Fibroblast of skin of right quadriceps (primary cell): ENCODE measurements at regions not wholly inside any gene's neighbourhood (a gene's known extent, or its start where the extent isn't known, plus 50 kb on each side); places are given as distances from the start of the nearest gene placed in this dataset.
"Not testable (repeated sequence)": the region's sequence is repeated elsewhere in the genome, so short reads cannot be mapped to it uniquely, and the experiment has no call there.

Source experiments
- DNase-seq: peaks from one replicate; pipeline ENCODE4 v3.0.0-alpha.2; 2013

DNA sequence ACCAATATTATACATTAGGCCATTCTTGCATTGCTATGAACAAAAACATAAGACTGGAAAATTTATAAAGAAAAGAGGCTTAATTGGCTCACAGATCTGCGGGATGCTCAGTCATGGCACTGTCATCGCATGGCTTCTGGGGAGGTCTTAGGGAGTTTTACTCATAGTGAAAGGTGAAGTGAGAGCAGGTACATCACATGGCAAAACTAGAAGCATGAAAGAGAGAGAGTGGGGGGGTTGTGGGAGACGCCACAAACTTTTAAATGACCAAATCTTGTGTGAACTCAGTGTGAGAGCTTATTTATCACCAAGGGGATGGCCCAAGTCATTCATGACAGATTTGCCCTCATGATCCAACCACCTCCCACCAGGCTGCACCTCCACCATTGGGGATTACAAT, 398.3 kb upstream of the EDIL3 start:
- no peak for DNase-seq

DNA sequence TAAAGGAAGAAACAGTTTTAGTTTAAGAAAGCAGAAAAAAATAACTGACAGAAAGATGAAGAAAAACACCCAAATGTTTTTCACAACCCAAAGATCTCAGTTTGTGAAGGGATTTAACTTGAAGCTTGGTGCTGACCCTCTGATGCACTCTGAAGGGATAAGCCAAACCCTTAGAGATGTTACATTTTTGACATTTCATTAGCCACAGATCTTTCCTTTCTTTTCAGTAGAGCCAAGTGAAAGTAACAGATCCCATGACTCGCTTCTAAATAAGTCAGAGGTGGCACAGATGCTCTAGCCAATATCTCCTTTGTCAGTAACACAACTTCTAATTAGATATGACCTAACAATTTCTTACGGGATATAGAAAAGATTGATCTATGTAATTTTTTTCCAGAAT, 394.5 kb upstream of the EDIL3 start:
- DNase-seq, result peak; percentile 28

DNA sequence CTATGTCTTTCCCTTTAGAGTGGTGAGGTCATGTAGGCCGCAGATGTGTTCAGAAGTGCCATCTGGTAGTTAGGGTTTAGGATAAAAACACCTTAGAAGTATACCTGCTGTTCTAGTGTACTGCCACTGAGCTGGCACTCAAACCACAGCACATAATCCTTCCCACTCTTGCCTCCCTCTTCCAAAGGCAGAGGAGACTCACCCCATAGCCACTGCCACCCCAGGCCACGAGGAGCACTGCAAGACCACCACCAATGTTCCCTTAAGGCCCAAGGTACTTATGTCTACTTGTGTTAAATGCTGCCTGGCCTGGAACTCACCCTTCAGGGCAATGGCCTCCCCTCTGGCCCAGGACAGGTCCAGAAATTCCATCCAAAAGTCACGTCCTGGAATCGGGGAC, 379.5 kb upstream of the EDIL3 start:
- no peak for DNase-seq

DNA sequence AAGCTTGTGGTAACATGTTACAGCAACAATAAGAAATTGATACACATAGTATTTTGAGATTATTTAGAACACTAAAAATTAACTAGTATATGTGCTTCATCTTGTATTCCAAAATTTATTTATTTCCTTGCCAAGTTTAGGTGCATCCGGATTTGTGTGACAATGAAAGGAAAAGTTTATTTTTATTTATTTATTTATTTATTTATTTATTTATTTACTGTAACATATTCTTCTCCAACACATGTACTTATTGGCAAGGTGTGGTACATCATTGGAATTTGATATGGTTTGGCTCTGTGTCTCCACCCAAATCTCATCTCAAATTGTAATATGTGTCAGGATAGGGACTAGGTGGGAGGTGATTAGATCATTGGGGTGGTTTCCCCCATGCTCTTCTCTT, 373.3 kb upstream of the EDIL3 start:
- DNase-seq, result no peak

DNA sequence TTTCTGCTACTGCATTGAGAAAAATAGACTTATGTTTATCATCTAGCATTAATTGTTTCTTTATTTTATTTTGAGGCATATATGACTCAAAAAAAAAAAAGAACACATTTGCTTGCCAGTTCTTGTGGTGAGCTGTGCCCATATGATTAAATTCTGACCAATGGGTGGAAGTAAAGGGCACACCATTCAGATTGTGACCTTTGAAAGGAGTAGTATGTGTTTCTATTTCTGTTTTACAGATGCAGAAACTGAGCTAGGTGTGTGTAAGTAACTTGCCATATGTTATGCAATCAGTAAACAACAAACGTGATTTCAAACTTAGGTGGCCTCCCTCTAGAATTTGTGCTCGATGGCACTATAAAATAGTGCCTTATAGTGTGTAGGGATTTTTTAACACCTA, 368.1 kb upstream of the EDIL3 start:
- DNase-seq, result no peak

DNA sequence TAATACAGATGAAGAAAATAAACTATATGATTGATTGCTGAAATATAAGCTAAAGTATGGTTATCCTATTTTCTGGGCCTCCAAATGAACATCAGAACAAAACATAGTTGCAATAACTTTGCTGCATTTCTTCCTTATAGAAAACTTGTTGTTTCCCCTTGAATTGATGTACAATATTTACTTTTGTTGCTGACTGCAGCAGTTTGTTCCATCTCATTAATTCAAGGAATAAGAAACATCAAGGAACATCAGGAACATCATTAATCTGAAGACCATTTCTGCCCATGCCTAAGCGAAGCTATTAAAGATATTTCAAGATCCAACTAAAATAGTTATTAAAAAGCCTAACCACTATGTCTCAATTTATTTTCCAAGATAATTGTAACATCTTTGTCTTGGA, 363.6 kb upstream of the EDIL3 start:
- no peak for DNase-seq

DNA sequence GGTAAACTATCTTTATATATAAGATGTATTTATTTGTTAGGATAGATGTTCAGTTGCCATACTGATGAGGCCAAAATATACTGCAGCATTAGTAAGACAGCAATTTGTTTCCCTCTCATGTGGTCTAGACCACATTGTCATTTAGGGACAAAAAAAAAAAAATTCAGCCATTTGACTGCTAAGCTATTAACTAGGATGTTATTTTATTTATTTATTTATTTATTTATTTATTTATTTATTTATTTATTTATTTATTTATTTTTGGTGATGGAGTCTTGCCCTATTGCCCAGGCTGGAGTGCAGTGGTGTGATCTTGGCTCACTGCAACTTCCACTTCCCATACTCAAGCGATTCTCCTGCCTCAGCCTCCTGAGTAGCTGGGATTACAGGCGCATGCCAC, 361.6 kb upstream of the EDIL3 start:
- DNase-seq, result not testable (repeated sequence)

DNA sequence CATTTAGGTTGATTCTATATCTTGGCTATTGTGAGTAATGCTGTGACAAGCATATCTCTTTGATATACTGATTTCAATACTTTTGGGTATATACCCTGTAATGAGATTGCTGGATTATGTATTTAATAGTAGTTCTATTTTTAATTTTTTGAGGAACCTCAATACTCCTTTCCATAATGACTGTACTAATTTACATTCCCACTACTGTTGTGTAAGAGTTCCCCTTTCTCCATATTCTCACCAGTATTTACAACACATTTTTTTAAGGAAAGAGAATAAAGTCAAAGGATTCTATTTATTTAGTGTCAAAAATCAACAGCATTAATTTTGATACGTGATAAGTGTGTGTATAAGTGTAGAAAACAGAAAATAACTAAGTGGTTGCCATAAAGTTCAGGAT, 356.4 kb upstream of the EDIL3 start:
- no peak for DNase-seq

DNA sequence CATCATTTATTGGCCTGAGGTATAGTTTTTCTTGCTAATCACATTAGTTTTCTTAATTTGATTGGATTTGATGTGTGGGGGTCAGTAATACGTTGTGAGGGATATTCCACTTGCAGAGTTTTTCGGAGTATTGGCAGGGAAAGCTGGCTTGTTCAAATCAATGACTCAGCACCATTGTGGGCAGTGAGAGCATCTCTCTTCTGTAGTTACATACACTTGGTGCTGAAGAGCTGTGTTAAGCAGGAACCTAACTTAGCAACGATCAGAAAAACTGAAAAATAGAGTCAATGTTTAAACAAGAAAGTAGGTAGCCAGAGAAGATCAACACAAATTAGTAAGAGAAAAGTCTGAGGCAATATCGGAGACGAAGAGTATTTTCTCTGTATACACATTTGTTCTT, 344.6 kb upstream of the EDIL3 start:
- DNase-seq, result peak; percentile 18

DNA sequence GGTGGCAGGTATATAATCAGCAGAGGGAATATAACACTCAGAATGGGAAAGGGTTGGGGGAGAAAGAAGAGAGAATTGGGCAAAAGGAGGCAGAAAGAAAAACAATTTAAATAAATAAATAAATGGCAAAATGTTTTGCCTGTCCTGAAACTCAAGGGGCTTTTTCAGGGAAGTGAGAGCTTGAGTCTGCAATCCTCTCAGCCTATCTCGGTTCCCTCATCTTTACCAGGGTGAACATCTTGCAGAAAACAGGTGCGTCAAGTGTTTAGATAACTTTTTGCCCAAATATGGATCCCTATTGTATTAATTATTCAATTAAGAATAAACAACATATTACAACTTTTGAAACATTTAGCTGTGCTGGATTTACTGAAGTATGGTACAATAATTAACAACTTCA, 343.0 kb upstream of the EDIL3 start:
- no peak for DNase-seq

DNA sequence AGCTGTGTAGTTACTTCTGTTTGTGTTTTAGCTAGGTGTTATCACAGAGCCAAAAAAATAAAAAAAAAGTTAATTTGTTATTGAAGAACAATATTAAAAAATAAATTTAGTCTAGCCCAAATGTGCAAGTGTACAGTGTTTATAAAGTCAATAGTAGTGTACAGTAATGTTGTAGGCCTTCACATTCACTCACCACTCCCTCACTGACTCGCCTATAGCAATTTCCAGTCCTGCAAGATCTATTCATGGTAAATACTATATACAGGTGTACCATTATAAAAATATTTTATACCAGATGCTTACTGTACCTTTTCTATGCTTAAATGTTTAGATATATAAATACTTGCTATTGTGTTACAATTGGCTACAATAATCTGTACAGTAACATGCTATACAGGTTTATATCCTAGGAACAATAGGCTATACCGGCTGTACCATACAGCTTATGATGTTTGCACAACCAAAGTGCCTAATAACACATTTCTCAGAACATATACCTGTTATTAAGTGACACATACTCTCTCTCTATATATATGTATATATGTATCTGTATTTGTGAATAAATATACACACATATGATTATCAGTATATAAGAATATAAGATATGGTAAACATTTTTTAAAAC, 341.4 kb upstream of the EDIL3 start:
- no peak for DNase-seq

DNA sequence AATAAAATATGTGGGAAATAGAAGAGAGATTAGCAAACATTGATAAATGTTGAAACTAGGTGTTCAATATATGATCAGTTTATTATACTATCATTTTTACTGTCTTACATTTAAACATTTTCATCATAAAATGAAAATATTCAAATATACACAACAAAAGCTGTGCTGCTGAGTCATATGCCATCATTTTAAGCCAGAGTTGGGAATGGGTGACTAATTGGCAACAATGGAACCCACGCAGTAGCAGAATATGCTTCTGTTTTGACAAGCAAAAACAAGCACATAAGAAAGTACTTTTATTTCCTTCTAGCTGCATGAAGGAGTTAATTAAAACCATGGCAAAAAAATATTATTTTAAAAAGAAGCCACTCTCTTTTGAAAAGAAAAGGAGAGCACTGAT, 340.0 kb upstream of the EDIL3 start:
- peak; percentile 63 for DNase-seq

DNA sequence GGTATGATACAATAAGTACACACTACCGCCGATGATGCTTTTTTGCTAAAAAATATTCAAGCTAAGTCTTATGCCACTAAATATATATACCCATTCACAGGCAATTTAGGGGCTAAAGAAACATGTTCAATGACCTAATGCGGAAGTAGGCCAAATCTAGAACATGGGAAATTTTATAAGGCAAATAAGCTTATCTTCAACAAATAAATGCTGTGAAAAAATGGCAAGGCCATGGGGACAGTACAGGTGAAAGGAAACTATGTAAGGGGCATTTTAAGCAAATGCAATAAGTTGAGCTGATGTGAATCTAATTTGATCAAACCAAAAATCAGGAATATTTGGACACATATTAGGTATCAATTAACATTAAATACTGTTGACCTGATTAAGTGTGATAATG, 339.5 kb upstream of the EDIL3 start:
- no peak for DNase-seq

DNA sequence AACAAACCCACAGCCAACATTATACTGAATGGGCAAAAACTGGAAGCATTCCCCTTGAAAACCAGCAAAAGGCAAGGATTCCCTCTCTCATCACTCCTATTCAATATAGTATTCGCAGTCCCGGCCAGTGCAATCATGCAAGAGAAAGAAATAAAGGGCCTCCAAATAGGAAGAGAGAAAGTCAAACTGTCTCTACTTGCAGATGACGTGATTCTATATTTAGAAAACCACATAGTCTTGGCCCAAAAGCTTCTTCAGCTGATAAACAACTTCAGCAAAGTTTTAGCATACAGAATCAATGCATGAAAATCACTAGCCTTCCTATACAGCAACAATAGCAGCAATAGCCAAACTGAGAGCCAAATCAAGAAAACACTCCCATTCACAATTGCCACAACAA, 333.7 kb upstream of the EDIL3 start:
- peak; percentile 9 for DNase-seq

DNA sequence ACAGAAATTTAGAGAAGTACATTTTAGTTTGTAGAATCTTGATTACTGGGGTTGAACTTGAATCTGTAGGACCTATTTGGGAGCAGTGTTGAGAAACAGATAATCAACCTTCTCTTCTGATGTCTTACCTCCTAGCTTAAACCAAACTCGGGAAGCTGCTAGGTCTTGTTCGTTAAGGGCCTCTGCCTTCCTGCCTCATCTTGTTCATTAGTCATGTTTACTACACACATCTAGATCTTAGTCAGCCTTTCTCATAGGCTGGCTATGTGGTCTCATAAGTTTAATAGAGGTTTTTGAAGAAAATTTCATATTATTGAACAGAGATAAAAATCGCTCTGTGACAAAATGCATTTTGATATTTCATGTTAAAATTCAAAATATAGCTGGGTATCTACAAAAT, 331.0 kb upstream of the EDIL3 start:
- DNase-seq, result no peak

DNA sequence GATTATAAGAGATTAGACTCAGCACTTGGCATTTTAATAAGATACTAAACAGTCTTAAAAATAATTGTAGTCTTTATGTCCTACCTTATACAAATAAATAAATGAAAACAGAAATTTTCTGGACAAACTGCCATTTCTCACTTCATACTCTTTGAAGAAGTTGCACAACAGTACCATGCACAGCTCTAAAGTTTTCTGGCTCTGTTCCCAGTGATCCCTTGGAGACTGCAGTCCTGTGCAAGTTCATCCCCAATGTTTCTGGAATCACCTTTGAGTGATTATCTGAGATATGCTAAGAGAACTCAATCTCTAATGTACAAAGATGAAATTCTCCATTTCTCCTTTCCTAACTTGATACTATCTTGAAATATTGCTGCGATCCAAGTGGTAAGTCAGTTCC, 330.4 kb upstream of the EDIL3 start:
- peak; percentile 31 for DNase-seq

DNA sequence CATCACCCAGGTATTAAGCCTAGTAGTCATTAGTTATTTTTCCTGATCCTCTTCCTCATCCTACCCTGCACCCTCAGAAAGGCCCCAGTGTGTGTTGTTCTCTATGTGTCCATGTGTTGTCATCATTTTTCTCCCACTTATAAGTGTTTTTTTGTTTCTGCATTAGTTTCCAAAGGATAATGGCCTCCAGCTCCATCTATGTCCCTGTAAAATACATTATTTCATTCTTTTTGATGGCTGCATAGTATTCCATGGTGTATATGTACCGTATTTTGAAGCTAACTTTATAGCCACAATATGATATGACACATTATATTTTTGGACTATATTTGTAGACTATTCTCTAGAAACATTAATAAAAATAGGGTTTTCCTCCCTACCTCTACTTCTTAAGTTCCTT, 324.4 kb upstream of the EDIL3 start:
- DNase-seq, result no peak

DNA sequence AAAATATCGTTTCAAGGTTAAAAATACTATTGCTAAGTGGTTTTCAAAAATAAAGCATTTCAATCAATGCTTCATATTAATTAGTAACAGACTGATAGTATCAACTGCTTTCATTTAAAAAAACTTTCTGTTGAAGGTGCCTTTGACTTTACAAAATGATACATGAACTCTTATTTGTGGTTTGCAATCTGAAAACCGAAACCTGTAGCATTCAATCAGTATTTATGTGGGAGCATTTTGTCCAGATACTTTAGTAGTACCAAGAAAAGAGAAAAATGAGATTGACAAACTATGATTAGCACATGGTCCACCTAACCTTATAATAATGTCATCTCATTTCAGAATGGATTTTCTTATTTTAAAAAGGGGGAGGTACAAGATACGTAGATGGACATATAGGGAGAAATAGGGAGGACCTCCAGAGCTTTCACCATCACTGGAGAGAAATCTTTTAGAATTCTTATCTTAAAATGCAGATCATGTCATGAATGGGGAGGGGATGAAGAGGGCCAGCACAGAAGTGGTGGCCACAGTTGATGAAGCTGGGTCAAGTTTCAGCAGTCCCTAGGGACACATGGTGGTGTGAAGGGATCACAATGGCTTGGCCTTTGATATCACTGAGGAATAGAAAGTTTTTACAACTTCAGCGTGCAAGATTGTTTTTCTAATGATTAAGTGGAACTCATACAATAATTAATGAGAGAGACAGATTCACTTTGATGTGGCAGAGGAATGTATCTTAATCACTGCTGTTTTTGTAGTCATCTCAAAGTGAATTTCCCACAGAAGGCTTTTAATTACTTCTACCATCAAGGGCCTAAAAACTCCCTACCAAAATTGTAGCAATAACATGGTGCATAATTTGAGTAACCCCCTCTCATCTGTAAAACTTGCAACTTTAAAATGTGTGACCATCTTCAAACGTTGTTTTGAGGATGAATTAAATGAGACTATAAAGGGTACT, 322.3 kb upstream of the EDIL3 start:
- no peak for DNase-seq

DNA sequence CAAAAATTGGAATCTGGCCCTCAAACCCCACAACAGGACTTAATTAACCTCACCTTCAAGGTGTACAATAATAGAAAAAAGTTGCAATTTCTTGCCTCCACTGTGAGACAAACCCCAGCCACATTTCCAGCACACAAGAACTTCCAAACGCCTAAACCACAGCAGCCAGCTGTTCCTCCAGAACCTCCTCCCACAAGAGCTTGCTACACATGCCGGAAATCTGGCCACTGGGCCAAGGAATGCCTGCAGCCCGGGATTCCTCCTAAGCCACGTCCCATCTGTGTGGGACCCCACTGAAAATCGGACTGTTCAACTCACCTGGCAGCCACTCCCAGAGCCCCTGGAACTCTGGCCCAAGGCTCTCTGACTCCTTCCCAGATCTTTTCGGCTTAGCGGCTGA, 315.9 kb upstream of the EDIL3 start:
- DNase-seq, result not testable (repeated sequence)

DNA sequence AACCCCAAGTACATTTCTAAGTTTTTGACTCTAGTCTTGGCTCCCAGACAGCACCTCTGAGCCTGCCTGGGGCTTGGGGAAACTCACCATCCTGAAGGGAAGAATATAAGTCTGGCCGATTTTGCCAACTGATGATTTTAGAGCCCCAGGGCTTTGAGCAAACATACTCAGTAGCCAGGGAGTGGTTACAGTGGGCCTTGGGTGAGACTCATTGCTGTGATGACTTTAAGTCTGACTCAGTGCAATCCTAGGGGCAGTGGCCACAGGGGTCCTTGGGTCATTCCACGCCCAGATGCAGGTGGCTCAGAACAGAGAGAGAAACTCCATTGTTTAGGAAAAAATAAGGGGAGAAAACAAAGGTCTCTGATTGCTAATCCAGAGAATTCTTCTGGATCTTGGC, 312.0 kb upstream of the EDIL3 start:
- no peak for DNase-seq

DNA sequence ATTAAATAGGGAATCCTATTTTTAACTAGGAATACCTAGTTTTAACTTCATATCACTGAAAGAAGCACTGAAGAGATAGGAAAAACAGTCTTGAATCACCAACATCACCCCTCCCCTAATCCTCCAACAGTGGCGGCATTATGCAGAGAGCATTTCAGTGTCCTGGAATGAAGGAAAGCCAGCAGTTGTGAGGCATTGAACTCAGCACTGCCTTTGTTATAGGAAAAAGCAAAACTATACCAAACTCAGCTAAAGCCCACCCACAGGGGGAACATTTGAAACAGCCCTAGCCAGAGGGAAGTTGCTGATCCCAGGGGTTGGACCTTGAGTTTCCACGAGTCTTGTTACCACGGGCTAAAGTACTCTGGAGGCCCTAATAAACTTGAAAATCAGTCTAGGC, 310.6 kb upstream of the EDIL3 start:
- no peak for DNase-seq

DNA sequence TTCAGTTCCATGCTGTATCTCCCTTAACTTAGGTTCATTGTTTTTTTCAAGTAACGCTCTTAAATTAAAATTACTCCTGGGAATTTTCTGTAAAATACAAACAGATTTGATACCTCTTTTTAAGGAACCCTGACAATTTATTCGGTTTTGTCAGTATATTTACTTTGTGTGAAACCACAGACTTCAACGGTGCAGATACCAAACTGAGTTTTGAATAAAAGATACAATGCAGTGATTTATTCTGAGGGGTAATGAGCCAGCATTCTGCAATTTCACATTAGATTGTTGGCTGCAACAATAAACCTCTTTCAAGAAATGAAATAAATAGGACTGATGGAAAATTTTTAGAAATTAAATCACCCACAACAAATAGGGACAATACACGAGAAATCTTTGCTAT, 308.6 kb upstream of the EDIL3 start:
- DNase-seq, result no peak

DNA sequence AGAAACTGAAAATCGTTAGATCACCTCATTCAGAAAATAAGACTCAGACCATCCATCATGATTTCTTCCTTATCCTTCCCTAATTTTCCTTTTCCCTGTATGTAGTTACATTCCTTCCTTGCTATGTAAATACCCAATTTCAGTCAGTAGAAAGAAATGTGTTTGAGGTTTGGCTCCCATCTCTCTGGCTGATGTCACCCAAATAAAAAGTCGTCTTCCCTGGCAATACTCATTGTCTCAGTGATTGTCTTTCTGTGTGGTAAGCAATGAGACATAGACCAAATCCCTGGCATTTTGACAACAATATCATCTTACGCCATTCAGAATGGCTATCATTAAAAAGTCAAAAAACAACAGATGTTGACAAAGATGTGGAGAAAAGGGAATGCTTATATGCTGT, 303.9 kb upstream of the EDIL3 start:
- DNase-seq, result peak; percentile 99

DNA sequence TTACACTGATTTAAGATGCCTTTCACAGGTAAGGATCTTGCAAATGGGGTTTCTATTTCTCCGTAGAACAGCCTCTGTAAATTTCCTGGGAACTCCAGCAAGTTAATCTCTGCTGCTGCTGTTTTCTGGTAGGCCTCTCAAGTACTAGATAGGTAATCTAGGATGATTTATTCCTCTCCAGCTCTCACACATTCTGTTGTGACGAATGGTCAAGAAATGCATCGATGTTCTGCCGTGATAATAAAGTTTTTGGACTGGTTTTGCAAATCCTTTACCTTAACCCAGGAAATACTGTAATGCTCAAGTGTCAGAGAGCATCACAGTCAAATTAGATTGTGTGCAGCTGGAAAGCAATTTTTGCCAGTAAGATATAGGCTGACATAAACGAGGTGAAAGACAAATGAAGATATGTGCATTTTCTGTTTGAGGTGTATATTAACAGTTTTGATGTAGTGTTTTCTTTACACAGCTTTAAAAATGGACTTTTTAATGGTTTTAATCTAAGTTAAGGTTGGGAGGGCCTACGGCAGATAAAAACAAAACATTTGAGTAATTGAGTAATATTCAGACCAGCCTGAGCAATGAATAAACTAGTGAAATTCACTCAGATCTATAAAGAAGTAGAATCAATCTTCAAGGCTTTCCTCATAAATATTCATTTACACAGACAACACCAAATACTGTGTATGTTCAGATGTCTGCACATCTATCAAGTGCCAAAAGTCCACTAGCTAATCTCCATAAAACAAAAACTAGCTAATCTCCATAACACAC, 300.6 kb upstream of the EDIL3 start:
- peak; percentile 33 for DNase-seq
